Suprapubic skin (tissue), 4 donors: ENCODE measurements at regions not wholly inside any gene's neighbourhood (a gene's known extent, or its start where the extent isn't known, plus 50 kb on each side); places are given as distances from the start of the nearest gene placed in this dataset.

Experiments
- DNase-seq, 2 donors: peaks; one replicate each; pipeline ENCODE4 v3.0.0-alpha.2; 2019; ENCODE audit warnings: low spot score in 2 of 2
- H3K27ac ChIP-seq: fragments of 200-600 bp; sonication (generic); one replicate; pipeline ENCODE4 v1.5.1; 2019
- H3K27me3 ChIP-seq: fragments of 200-600 bp; sonication (generic); one replicate; pipeline ENCODE4 v1.5.1; 2019
- H3K36me3 ChIP-seq: fragments of 200-600 bp; sonication (generic); one replicate; pipeline ENCODE4 v1.5.1; 2019
- H3K4me1 ChIP-seq: fragments of 200-600 bp; sonication (generic); one replicate; pipeline ENCODE4 v1.5.1; 2019
- H3K4me3 ChIP-seq: fragments of 200-600 bp; sonication (generic); one replicate; pipeline ENCODE4 v1.5.1; 2019; ENCODE audit warnings: mild to moderate bottlenecking
- H3K9me3 ChIP-seq: fragments of 200-600 bp; sonication (generic); one replicate; pipeline ENCODE4 v1.5.1; 2019
- CTCF ChIP-seq, 2 donors: fragments of 200-600 bp in 1 of 2; fragments of 450-650 bp in 1 of 2; sonication (generic) in 1 of 2; IDR thresholded peaks; one replicate each; pipeline ENCODE4 v1.5.1; 2016 to 2019; ENCODE audit warnings: antibody characterized with exemption in 2 of 2, mild to moderate bottlenecking in 1 of 2, moderate library complexity in 1 of 2
- EP300 ChIP-seq: sonication (generic); formaldehyde crosslinking; IDR thresholded peaks from one replicate; pipeline ENCODE4 v1.6.1; 2017; ENCODE audit warnings: antibody characterized with exemption
- POLR2A ChIP-seq, 2 donors: fragments of 450-650 bp; IDR thresholded peaks; one replicate each; pipeline ENCODE4 v1.6.1; 2017; ENCODE audit warnings: antibody characterized with exemption in 2 of 2, mild to moderate bottlenecking in 2 of 2, moderate library complexity in 2 of 2
- POLR2AphosphoS5 ChIP-seq, 3 donors: sonication (generic); formaldehyde crosslinking; IDR thresholded peaks; one replicate each; pipeline ENCODE4 v1.6.1; 2017; ENCODE audit warnings: antibody characterized with exemption in 3 of 3
- WGBS: methylation state at CpG from one replicate; pipeline ENCODE4 v1.1.5; 2018; 5-methylcytosine and 5-hydroxymethylcytosine counted together

- no peak overlapping the region for H3K4me3 ChIP-seq
- WGBS: 93% methylated on average over 13 of the region's 13 CpGs
- peak in 1 of 2 donors; percentile 63 for DNase-seq
- H3K27ac ChIP-seq: no peak overlapping the region
- no peak for TF ChIP-seq POLR2A (IDR thresholded peaks at IDR 0.05)
- H3K36me3 ChIP-seq: no peaks in the 10 kb centered on the region
- no peaks in the 10 kb centered on the region for H3K4me1 ChIP-seq
- no peaks in the 10 kb centered on the region for H3K27me3 ChIP-seq
- no peaks in the 10 kb centered on the region for H3K9me3 ChIP-seq
These were observed 151.3 kb upstream of the IRX2 start for GRCh38 chr5:2902742-2903297.

GRCh38 chr5:2902186-2902585 is 150.7 kb upstream of the IRX2 start:
- TF ChIP-seq POLR2AphosphoS5 (IDR thresholded peaks at IDR 0.05) (no peak), CTCF (IDR thresholded peaks at IDR 0.05) (no peak), POLR2A (IDR thresholded peaks at IDR 0.05) (no peak), EP300 (no peak)
- Histone ChIP-seq H3K4me1 (no peaks in the 10 kb centered on the region), H3K27ac (no peak overlapping the region), H3K4me3 (no peak overlapping the region), H3K9me3 (no peaks in the 10 kb centered on the region), H3K27me3 (no peaks in the 10 kb centered on the region), H3K36me3 (no peaks in the 10 kb centered on the region)
- 89% methylated on average over 4 of the region's 5 CpGs for WGBS
- peak in 1 of 2 donors; percentile 11 for DNase-seq

GRCh38 chr5:2901511-2901910 is 150.0 kb upstream of the IRX2 start:
- Histone ChIP-seq H3K36me3 (no peaks in the 10 kb centered on the region), H3K4me1 (no peaks in the 10 kb centered on the region), H3K27ac (no peak overlapping the region), H3K4me3 (no peak overlapping the region), H3K9me3 (no peaks in the 10 kb centered on the region), H3K27me3 (no peaks in the 10 kb centered on the region)
- DNase-seq: peak in 1 of 2 donors; percentile 21
- no peak for TF ChIP-seq CTCF (IDR thresholded peaks at IDR 0.05)
- no peak for TF ChIP-seq EP300
- no peak for TF ChIP-seq POLR2AphosphoS5 (IDR thresholded peaks at IDR 0.05)
- TF ChIP-seq POLR2A (IDR thresholded peaks at IDR 0.05): no peak
- 80% methylated on average over 10 of the region's 10 CpGs for WGBS

- H3K4me3 ChIP-seq: no peak overlapping the region
- TF ChIP-seq POLR2AphosphoS5 (IDR thresholded peaks at IDR 0.05): no peak
- TF ChIP-seq POLR2A (IDR thresholded peaks at IDR 0.05): no peak
- no peak for TF ChIP-seq EP300
- TF ChIP-seq CTCF (IDR thresholded peaks at IDR 0.05): no peak
- H3K27ac ChIP-seq: no peak overlapping the region
- no peaks in the 10 kb centered on the region for H3K27me3 ChIP-seq
- peak in 1 of 2 donors; percentile 32 for DNase-seq
- WGBS: 71% methylated on average over 6 of the region's 6 CpGs
- H3K9me3 ChIP-seq: no peaks in the 10 kb centered on the region
- no peaks in the 10 kb centered on the region for H3K4me1 ChIP-seq
- no peaks in the 10 kb centered on the region for H3K36me3 ChIP-seq
These were observed 149.6 kb upstream of the IRX2 start for GRCh38 chr5:2901096-2901495.

- peak in 1 of 2 donors; percentile 3 for DNase-seq
- no peaks in the 10 kb centered on the region for H3K36me3 ChIP-seq
- no peak for TF ChIP-seq CTCF (IDR thresholded peaks at IDR 0.05)
- TF ChIP-seq POLR2AphosphoS5 (IDR thresholded peaks at IDR 0.05): no peak
- TF ChIP-seq POLR2A (IDR thresholded peaks at IDR 0.05): no peak
- TF ChIP-seq EP300: no peak
- no peaks in the 10 kb centered on the region for H3K27me3 ChIP-seq
- H3K9me3 ChIP-seq: no peaks in the 10 kb centered on the region
- no peak overlapping the region for H3K27ac ChIP-seq
- no peak overlapping the region for H3K4me3 ChIP-seq
- no peaks in the 10 kb centered on the region for H3K4me1 ChIP-seq
These were observed 148.9 kb upstream of the IRX2 start for GRCh38 chr5:2900360-2900759.

- TF ChIP-seq CTCF (IDR thresholded peaks at IDR 0.05) (no peak), POLR2A (IDR thresholded peaks at IDR 0.05) (no peak), EP300 (no peak), POLR2AphosphoS5 (IDR thresholded peaks at IDR 0.05) (no peak)
- Histone ChIP-seq H3K4me3 (no peak overlapping the region), H3K27ac (no peak overlapping the region), H3K27me3 (no peaks in the 10 kb centered on the region), H3K9me3 (no peaks in the 10 kb centered on the region), H3K4me1 (no peaks in the 10 kb centered on the region), H3K36me3 (no peaks in the 10 kb centered on the region)
- WGBS: 89% methylated on average over 9 of the region's 9 CpGs
- peak; percentile 21 to 50 for DNase-seq
These were observed 147.8 kb upstream of the IRX2 start for GRCh38 chr5:2899311-2899710.
